ENCODE measurements at regions not wholly inside any gene's neighbourhood (a gene's known extent, or its start where the extent isn't known, plus 50 kb on each side); places are given as distances from the start of the nearest gene placed in this dataset.

GRCh38 chr1:105641407-105641806 is 1415.1 kb upstream of the PRMT6 start:
- ATAC-seq = no peak

GRCh38 chr1:105652109-105652508 is 1404.4 kb upstream of the PRMT6 start:
- no peak for ATAC-seq

- no peak for ATAC-seq
These were observed 1401.4 kb upstream of the PRMT6 start for GRCh38 chr1:105655032-105655431.

- no peak for ATAC-seq
These were observed 1392.0 kb upstream of the PRMT6 start for GRCh38 chr1:105664495-105664894.

GRCh38 chr1:105678334-105678733 is 1378.1 kb upstream of the PRMT6 start:
- no peak for ATAC-seq

- ATAC-seq = no peak
These were observed 1371.8 kb upstream of the PRMT6 start for GRCh38 chr1:105684714-105685113.

- ATAC-seq = no peak
These were observed 1370.4 kb upstream of the PRMT6 start for GRCh38 chr1:105686026-105686425.

GRCh38 chr1:105686874-105687690 is 1369.4 kb upstream of the PRMT6 start:
- ATAC-seq = no peak

GRCh38 chr1:105700723-105701122 is 1355.8 kb upstream of the PRMT6 start:
- no peak for ATAC-seq

- no peak for ATAC-seq
These were observed 1332.2 kb upstream of the PRMT6 start for GRCh38 chr1:105724286-105724685.

- no peak for ATAC-seq
These were observed 1325.8 kb upstream of the PRMT6 start for GRCh38 chr1:105730701-105731100.

- ATAC-seq = no peak
These were observed 1320.1 kb upstream of the PRMT6 start for GRCh38 chr1:105736349-105736748.

GRCh38 chr1:105779727-105780126 is 1276.7 kb upstream of the PRMT6 start:
- no peak for ATAC-seq

- ATAC-seq = no peak
These were observed 1271.5 kb upstream of the PRMT6 start for GRCh38 chr1:105785021-105785420.

GRCh38 chr1:105793536-105794146 is 1262.8 kb upstream of the PRMT6 start:
- ATAC-seq = no peak

- no peak for ATAC-seq
These were observed 1260.7 kb upstream of the PRMT6 start for GRCh38 chr1:105795741-105796140.

GRCh38 chr1:105830571-105831146 is 1225.8 kb upstream of the PRMT6 start:
- ATAC-seq = no peak

- no peak for ATAC-seq
These were observed 1218.4 kb upstream of the PRMT6 start for GRCh38 chr1:105838071-105838470.

- ATAC-seq = no peak
These were observed 1190.9 kb upstream of the PRMT6 start for GRCh38 chr1:105865546-105865945.

GRCh38 chr1:105872817-105873216 is 1183.7 kb upstream of the PRMT6 start:
- ATAC-seq = no peak

- ATAC-seq = no peak
These were observed 1181.9 kb upstream of the PRMT6 start for GRCh38 chr1:105874621-105875020.

- ATAC-seq = no peak
These were observed 1170.2 kb upstream of the PRMT6 start for GRCh38 chr1:105886309-105886708.

- ATAC-seq = no peak
These were observed 1165.2 kb upstream of the PRMT6 start for GRCh38 chr1:105891308-105891707.

GRCh38 chr1:105894006-105894405 is 1162.5 kb upstream of the PRMT6 start:
- ATAC-seq = no peak
